HCT116 (cell line): ENCODE measurements at regions not wholly inside any gene's neighbourhood (a gene's known extent, or its start where the extent isn't known, plus 50 kb on each side); places are given as distances from the start of the nearest gene placed in this dataset.

Experiments
- ATAC-seq: fragments of 200-7000 bp; cut with Tn5 transposase; 2 replicates; pipeline ENCODE4 v1.9.1; 2020; ENCODE audit warnings: mild to moderate bottlenecking, moderate library complexity
- BruUV-seq: library from RNA; stranded (reverse); fragments of 400-500 nt; replicated peaks from 2 replicates; lab custom pipeline; 2021; lab: Mats Ljungman, UMichigan
- CTCF ChIA-PET: fragments of 300-600 bp; sonication (Branson Sonifier 250); formaldehyde crosslinking; loops from one replicate; lab custom pipeline; 2021; ENCODE audit warnings: antibody characterized with exemption; lab: Charles Lee
- POLR2A ChIA-PET: fragments of 300-600, 350-600 bp; sonication (Branson Sonifier 250); formaldehyde crosslinking; loops from one replicate; lab custom pipeline; 2021; ENCODE audit warnings: antibody characterized with exemption; lab: Charles Lee
- RAD21 ChIA-PET, 2 experiments: fragments of 300-600 bp; sonication (Branson Sonifier 250); formaldehyde crosslinking; loops; one replicate each; lab custom pipeline; 2023; ENCODE audit warnings: low total read pairs in 2 of 2; ENCODE audit not compliant: uncharacterized antibody in 2 of 2, unreplicated experiment in 2 of 2, low non-redundant PET in 1 of 2; lab: Charles Lee
- DNase-seq: peaks from one replicate; pipeline ENCODE4 v3.0.0-alpha.2; 2010; ENCODE audit warnings: low read depth, low spot score
- H2AFZ ChIP-seq: fragments of 200-600 bp; shearing (Covaris generic), sonication (generic); 2 replicates; pipeline ENCODE4 v1.6.1; 2017; ENCODE audit warnings: low read depth, mixed run types, mixed read lengths, antibody characterized with exemption, low read length; ENCODE audit not compliant: poor library complexity, severe bottlenecking
- H3K27ac ChIP-seq: 2 replicates; pipeline ENCODE4 v1.5.1; 2012; ENCODE audit warnings: low read depth, low read length
- H3K27me3 ChIP-seq: fragments of 200-600 bp; sonication (generic); 2 replicates; pipeline ENCODE4 v1.6.1; 2016; ENCODE audit warnings: mixed run types, low read length, mixed read lengths; ENCODE audit not compliant: insufficient read depth
- H3K36me3 ChIP-seq, 2 experiments: fragments of 200-500 bp in 1 of 2; fragments of 200-600 bp in 1 of 2; sonication (Bioruptor generic) in 1 of 2; sonication (generic) in 1 of 2; 2 replicates each; pipeline versions ENCODE4 v1.5.1 to v1.6.1; 2014 to 2016; ENCODE audit warnings: low read length in 2 of 2, inconsistent platforms in 1 of 2, mixed read lengths in 1 of 2, mixed run types in 1 of 2; ENCODE audit not compliant: insufficient read depth in 2 of 2, control insufficient read depth in 1 of 2
- H3K4me1 ChIP-seq, 2 experiments: fragments of 200-600 bp in 1 of 2; sonication (generic) in 1 of 2; 2 replicates each; pipeline versions ENCODE4 v1.5.1 to v1.6.1; 2012 to 2017; ENCODE audit warnings: low read length in 2 of 2, inconsistent platforms in 1 of 2, mild to moderate bottlenecking in 1 of 2, mixed read lengths in 1 of 2, mixed run types in 1 of 2, moderate library complexity in 1 of 2; ENCODE audit not compliant: insufficient read depth in 2 of 2, control insufficient read depth in 1 of 2
- H3K4me2 ChIP-seq: fragments of 200-600 bp; sonication (generic); 2 replicates; pipeline ENCODE4 v1.6.1; 2017; ENCODE audit warnings: mixed run types, low read length, mixed read lengths
- H3K4me3 ChIP-seq, 2 experiments: fragments of 200-600 bp in 1 of 2; sonication (generic) in 1 of 2; replicated peaks in 1 of 2; 2 replicates each; pipeline ENCODE4 v1.5.1; 2011 to 2016; ENCODE audit warnings: low read length in 2 of 2, control low read depth in 1 of 2, low read depth in 1 of 2, mild to moderate bottlenecking in 1 of 2, mixed read lengths in 1 of 2, mixed run types in 1 of 2
- H3K79me2 ChIP-seq: fragments of 200-600 bp; sonication (generic); 2 replicates; pipeline ENCODE4 v1.6.1; 2017; ENCODE audit warnings: mild to moderate bottlenecking, mixed run types, low read length, moderate library complexity, mixed read lengths; ENCODE audit not compliant: insufficient read depth
- H3K9ac ChIP-seq: fragments of 200-600 bp; sonication (generic); 2 replicates; pipeline ENCODE4 v1.6.1; 2016; ENCODE audit warnings: low read length, mixed read lengths
- H3K9me2 ChIP-seq: fragments of 200-600 bp; sonication (generic), shearing (Covaris generic); 2 replicates; pipeline ENCODE4 v1.6.1; 2017; ENCODE audit warnings: mixed run types, mild to moderate bottlenecking, moderate library complexity; ENCODE audit not compliant: insufficient read depth
- H3K9me3 ChIP-seq, 2 experiments: fragments of 200-500 bp in 1 of 2; fragments of 200-600 bp in 1 of 2; sonication (Bioruptor generic) in 1 of 2; sonication (generic) in 1 of 2; 2 replicates each; pipeline ENCODE4 v1.6.1; 2014 to 2017; ENCODE audit warnings: low read length in 2 of 2, mixed read lengths in 2 of 2, inconsistent platforms in 1 of 2, low read depth in 1 of 2, mild to moderate bottlenecking in 1 of 2, mixed run types in 1 of 2, moderate library complexity in 1 of 2; ENCODE audit not compliant: control insufficient read depth in 1 of 2, insufficient read depth in 1 of 2
- H4K20me1 ChIP-seq: fragments of 200-600 bp; sonication (generic), shearing (Covaris generic); 2 replicates; pipeline ENCODE4 v1.6.1; 2017; ENCODE audit warnings: mixed run types, mild to moderate bottlenecking, moderate library complexity; ENCODE audit not compliant: insufficient read depth
- CBX3 ChIP-seq: IDR thresholded peaks from 2 replicates; pipeline ENCODE4 v1.6.1; 2012; ENCODE audit warnings: low read depth
- CEBPB ChIP-seq: IDR thresholded peaks from 2 replicates; pipeline ENCODE4 v1.6.1; 2012; ENCODE audit warnings: low read depth
- EGR1 ChIP-seq: IDR thresholded peaks from 2 replicates; pipeline ENCODE4 v1.6.1; 2012; ENCODE audit warnings: low read depth
- ELF1 ChIP-seq: IDR thresholded peaks from 2 replicates; pipeline ENCODE4 v1.6.1; 2012; ENCODE audit warnings: low read depth, borderline replicate concordance
- EZH2 ChIP-seq: fragments of 200-600 bp; sonication (generic); IDR thresholded peaks from 2 replicates; pipeline ENCODE4 v1.6.1; 2017; ENCODE audit warnings: antibody characterized with exemption, mixed run types
- JUND ChIP-seq: IDR thresholded peaks from 2 replicates; pipeline ENCODE4 v1.6.1; 2012
- MAX ChIP-seq: IDR thresholded peaks from 2 replicates; pipeline ENCODE4 v1.6.1; 2012
- POLR2A ChIP-seq: IDR thresholded peaks from 2 replicates; pipeline ENCODE4 v1.7.0; 2011; ENCODE audit warnings: borderline replicate concordance; ENCODE audit not compliant: insufficient read depth, insufficient read length; ENCODE audit errors: extremely low read depth
- RAD21 ChIP-seq: IDR thresholded peaks from 2 replicates; pipeline ENCODE4 v1.6.1; 2012; ENCODE audit warnings: low read depth, mild to moderate bottlenecking
- SIN3A ChIP-seq: IDR thresholded peaks from 2 replicates; pipeline ENCODE4 v1.6.1; 2012; ENCODE audit warnings: low read depth
- SRF ChIP-seq: IDR thresholded peaks from 2 replicates; pipeline ENCODE4 v1.6.1; 2012; ENCODE audit warnings: low read depth
- YY1 ChIP-seq: IDR thresholded peaks from 2 replicates; pipeline ENCODE4 v1.6.1; 2011; ENCODE audit warnings: low read length, low read depth, moderate library complexity, mild to moderate bottlenecking; ENCODE audit not compliant: insufficient replicate concordance; ENCODE audit errors: extremely low read depth
- ZFX ChIP-seq: fragments of 450-650 bp; IDR thresholded peaks from 2 replicates; pipeline ENCODE4 v1.6.1; 2017
- ZNF274 ChIP-seq: fragments of 200-500 bp; sonication (Bioruptor generic); IDR thresholded peaks from 2 replicates; pipeline ENCODE4 v1.6.1; 2014; ENCODE audit warnings: mild to moderate bottlenecking, low read depth, low read length, inconsistent platforms
- intact Hi-C: fragments of 100-400 bp; cut with micrococcal nuclease; formaldehyde crosslinking; loops from 2 replicates; pipeline ENCODE4 v1.10.0; 2022
- TF ChIP-seq, protein P1 (sequence below): IDR thresholded peaks from 2 replicates; pipeline ENCODE4 v1.6.1; 2012; ENCODE audit warnings: low read depth

- no peaks in the 10 kb centered on the region for H3K4me1 ChIP-seq
- RAD21 ChIA-PET = no interaction called here
Observed at GRCh38 chr14:85390236-85390635, 139.7 kb upstream of the FLRT2 start.

DNA sequence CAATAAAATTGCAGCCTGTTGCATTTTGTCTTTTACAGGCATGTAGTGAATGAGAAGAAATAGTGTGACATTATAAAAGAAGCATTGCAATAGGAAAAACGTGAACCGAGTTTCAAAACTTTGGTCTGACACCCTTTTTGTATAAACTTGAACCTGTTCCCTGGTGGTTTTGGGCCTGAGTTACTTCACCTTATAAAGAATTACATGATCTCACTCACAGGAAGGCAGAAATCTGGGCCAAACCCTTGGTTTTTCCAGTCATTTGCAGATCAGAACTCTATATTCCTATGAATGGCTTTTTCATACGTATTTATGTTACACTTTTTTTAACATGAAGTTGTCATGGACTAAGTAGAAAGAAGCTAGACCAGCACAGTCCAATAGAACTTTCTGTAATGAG is 138.5 kb upstream of the FLRT2 start:
- H3K27me3 ChIP-seq = no peaks in the 10 kb centered on the region
- no peaks in the 10 kb centered on the region for H3K4me1 ChIP-seq
- no peak overlapping the region for H3K4me2 ChIP-seq
- no peak overlapping the region for H3K9ac ChIP-seq
- peaks cover 6 to 15% of the 10 kb centered on the region in 2 experiments; a peak in 2 of 4 replicates for H3K9me3 ChIP-seq
- ChIA-PET POLR2A (no interaction called here), RAD21 (no interaction called here), CTCF (no interaction called here)
- H3K9me2 ChIP-seq = no peaks in the 10 kb centered on the region
- H3K36me3 ChIP-seq = no peaks in the 10 kb centered on the region
- DNase-seq = no peak
- intact Hi-C loops = no loop called here
- no peak overlapping the region for H2AFZ ChIP-seq
- BruUV-seq = no TSS peak
- TF ChIP-seq EGR1 (no peak), SIN3A (no peak), CBX3 (no peak), POLR2A (no peak), ELF1 (no peak), MAX (no peak), ZFX (no peak), YY1 (no peak)
- TF ChIP-seq, protein P1, sequence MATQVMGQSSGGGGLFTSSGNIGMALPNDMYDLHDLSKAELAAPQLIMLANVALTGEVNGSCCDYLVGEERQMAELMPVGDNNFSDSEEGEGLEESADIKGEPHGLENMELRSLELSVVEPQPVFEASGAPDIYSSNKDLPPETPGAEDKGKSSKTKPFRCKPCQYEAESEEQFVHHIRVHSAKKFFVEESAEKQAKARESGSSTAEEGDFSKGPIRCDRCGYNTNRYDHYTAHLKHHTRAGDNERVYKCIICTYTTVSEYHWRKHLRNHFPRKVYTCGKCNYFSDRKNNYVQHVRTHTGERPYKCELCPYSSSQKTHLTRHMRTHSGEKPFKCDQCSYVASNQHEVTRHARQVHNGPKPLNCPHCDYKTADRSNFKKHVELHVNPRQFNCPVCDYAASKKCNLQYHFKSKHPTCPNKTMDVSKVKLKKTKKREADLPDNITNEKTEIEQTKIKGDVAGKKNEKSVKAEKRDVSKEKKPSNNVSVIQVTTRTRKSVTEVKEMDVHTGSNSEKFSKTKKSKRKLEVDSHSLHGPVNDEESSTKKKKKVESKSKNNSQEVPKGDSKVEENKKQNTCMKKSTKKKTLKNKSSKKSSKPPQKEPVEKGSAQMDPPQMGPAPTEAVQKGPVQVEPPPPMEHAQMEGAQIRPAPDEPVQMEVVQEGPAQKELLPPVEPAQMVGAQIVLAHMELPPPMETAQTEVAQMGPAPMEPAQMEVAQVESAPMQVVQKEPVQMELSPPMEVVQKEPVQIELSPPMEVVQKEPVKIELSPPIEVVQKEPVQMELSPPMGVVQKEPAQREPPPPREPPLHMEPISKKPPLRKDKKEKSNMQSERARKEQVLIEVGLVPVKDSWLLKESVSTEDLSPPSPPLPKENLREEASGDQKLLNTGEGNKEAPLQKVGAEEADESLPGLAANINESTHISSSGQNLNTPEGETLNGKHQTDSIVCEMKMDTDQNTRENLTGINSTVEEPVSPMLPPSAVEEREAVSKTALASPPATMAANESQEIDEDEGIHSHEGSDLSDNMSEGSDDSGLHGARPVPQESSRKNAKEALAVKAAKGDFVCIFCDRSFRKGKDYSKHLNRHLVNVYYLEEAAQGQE = no peak
- H3K27ac ChIP-seq = no peak overlapping the region
- no peak for ATAC-seq
- no peaks in the 10 kb centered on the region for H3K79me2 ChIP-seq
- H3K4me3 ChIP-seq = no peak overlapping the region
- H4K20me1 ChIP-seq = no peaks in the 10 kb centered on the region

More at GRCh38 chr14:85390236-85390635, 139.7 kb upstream of the FLRT2 start:
- ATAC-seq (no peak), DNase-seq (no peak)
- BruUV-seq = no TSS peak
- H3K36me3 ChIP-seq = no peaks in the 10 kb centered on the region
- POLR2A ChIA-PET = no interaction called here
- CTCF ChIA-PET = no interaction called here
- H3K27ac ChIP-seq = no peak overlapping the region
- H3K27me3 ChIP-seq = no peaks in the 10 kb centered on the region
- no peaks in the 10 kb centered on the region for H4K20me1 ChIP-seq
- no peaks in the 10 kb centered on the region for H3K79me2 ChIP-seq
- no peak overlapping the region for H3K4me3 ChIP-seq
- no peaks in the 10 kb centered on the region for H3K9me2 ChIP-seq
- H3K4me2 ChIP-seq = no peak overlapping the region
- intact Hi-C loops = no loop called here
- peaks cover 6 to 10% of the 10 kb centered on the region in 2 experiments; a peak in 2 of 4 replicates for H3K9me3 ChIP-seq
- H2AFZ ChIP-seq = no peak overlapping the region
- H3K9ac ChIP-seq = no peak overlapping the region
- TF ChIP-seq, protein P1 = no peak
- TF ChIP-seq CEBPB = no peak
- TF ChIP-seq SRF = no peak
- TF ChIP-seq EZH2 = no peak
- TF ChIP-seq ZNF274 = no peak
- TF ChIP-seq JUND = no peak
- no peak for TF ChIP-seq RAD21
- no peak for TF ChIP-seq EGR1
